Keratinocyte (primary cell): ENCODE measurements at regions not wholly inside any gene's neighbourhood (a gene's known extent, or its start where the extent isn't known, plus 50 kb on each side); places are given as distances from the start of the nearest gene placed in this dataset.

Source experiments
- EZH2 ChIP-seq: IDR thresholded peaks from one replicate; pipeline ENCODE4 v1.6.1; 2012; ENCODE audit warnings: inconsistent platforms, mild to moderate bottlenecking, low read length, moderate library complexity
- TF ChIP-seq, protein P1 (sequence below), 3 experiments: IDR thresholded peaks in 1 of 3; conservative IDR thresholded peaks in 1 of 3; optimal IDR thresholded peaks in 1 of 3; 2 replicates in 2 of 3; 3 replicates in 1 of 3; pipeline versions ENCODE3 to v1.5.1; 2011; ENCODE audit warnings: low read length in 3 of 3, mild to moderate bottlenecking in 3 of 3, moderate library complexity in 2 of 3, control low read depth in 1 of 3, inconsistent platforms in 1 of 3; ENCODE audit not compliant: insufficient read depth in 2 of 3; ENCODE audit errors: extremely low read depth in 1 of 3

- TF ChIP-seq, protein P1, sequence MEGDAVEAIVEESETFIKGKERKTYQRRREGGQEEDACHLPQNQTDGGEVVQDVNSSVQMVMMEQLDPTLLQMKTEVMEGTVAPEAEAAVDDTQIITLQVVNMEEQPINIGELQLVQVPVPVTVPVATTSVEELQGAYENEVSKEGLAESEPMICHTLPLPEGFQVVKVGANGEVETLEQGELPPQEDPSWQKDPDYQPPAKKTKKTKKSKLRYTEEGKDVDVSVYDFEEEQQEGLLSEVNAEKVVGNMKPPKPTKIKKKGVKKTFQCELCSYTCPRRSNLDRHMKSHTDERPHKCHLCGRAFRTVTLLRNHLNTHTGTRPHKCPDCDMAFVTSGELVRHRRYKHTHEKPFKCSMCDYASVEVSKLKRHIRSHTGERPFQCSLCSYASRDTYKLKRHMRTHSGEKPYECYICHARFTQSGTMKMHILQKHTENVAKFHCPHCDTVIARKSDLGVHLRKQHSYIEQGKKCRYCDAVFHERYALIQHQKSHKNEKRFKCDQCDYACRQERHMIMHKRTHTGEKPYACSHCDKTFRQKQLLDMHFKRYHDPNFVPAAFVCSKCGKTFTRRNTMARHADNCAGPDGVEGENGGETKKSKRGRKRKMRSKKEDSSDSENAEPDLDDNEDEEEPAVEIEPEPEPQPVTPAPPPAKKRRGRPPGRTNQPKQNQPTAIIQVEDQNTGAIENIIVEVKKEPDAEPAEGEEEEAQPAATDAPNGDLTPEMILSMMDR (optimal IDR thresholded peaks at IDR 0.05 in 1 of 3, IDR thresholded peaks at IDR 0.05 in 1 of 3, conservative IDR thresholded peaks at IDR 0.05 in 1 of 3; ENCODE audit: extremely low read depth in 1 of 3, insufficient read depth in 2 of 3, low read length in 3 of 3) = no peak
- TF ChIP-seq EZH2 = no peak
Observed at GRCh38 chr1:105416261-105416660, 1640.2 kb upstream of the PRMT6 start.
